GM12878 (cell line): ENCODE measurements at regions not wholly inside any gene's neighbourhood (a gene's known extent, or its start where the extent isn't known, plus 50 kb on each side); places are given as distances from the start of the nearest gene placed in this dataset.

Experiments used
- ATAC-seq: fragments of 200-7000 bp; cut with Tn5 transposase; 3 replicates; pipeline ENCODE4 v1.9.1; 2020; ENCODE audit warnings: mild to moderate bottlenecking, moderate library complexity
- BruUV-seq: library from RNA; stranded (reverse); fragments of 400-500 nt; replicated peaks from 2 replicates; lab custom pipeline; 2021; lab: Mats Ljungman, UMichigan
- CTCF ChIA-PET: fragments of 300-600 bp; sonication (Branson Sonifier 250); formaldehyde crosslinking; extraction: SDS; loops from one replicate; lab custom pipeline; 2021; ENCODE audit warnings: inconsistent platforms; lab: Yijun Ruan, JAX
- POLR2A ChIA-PET: fragments of 350-600 bp; formaldehyde crosslinking; extraction: SDS; loops from one replicate; lab custom pipeline; 2021; ENCODE audit warnings: inconsistent platforms; lab: Charles Lee
- RAD21 ChIA-PET: fragments of 300-600 bp; sonication (Branson Sonifier 250); formaldehyde crosslinking; loops from one replicate; lab custom pipeline; 2023; ENCODE audit warnings: antibody characterized with exemption; ENCODE audit not compliant: unreplicated experiment; lab: Charles Lee
- SMC1A ChIA-PET: fragments of 300-600 bp; sonication (Branson Sonifier 250); formaldehyde crosslinking; loops from one replicate; lab custom pipeline; 2023; ENCODE audit not compliant: unreplicated experiment, uncharacterized antibody; lab: Charles Lee
- DNase-seq: peaks from one replicate; pipeline ENCODE4 v3.0.0-alpha.2; 2011; ENCODE audit warnings: low read depth, low spot score
- FAIRE-seq: peaks from 3 replicates; lab custom pipeline; 2011; peaks lifted over from hg19 to GRCh38; lab: Jason Lieb, UNC
- H2AFZ ChIP-seq: 2 replicates; pipeline ENCODE4 v1.6.0; 2011; ENCODE audit warnings: low read depth, low read length, control low read depth; ENCODE audit not compliant: control insufficient read depth
- H3K27ac ChIP-seq: 2 replicates; pipeline ENCODE4 v1.5.1; 2011; ENCODE audit warnings: control low read depth; ENCODE audit not compliant: control insufficient read depth, insufficient read depth
- H3K27me3 ChIP-seq, 2 experiments: replicated peaks in 1 of 2; 2 replicates each; pipeline versions ENCODE4 v1.6.0 to v1.6.1; 2011; ENCODE audit warnings: low read length in 1 of 2; ENCODE audit not compliant: control insufficient read depth in 2 of 2, insufficient read depth in 2 of 2
- H3K36me3 ChIP-seq, 2 experiments: 2 replicates each; pipeline ENCODE4 v1.5.1; 2011; ENCODE audit warnings: low read length in 1 of 2; ENCODE audit not compliant: control insufficient read depth in 2 of 2, insufficient read depth in 2 of 2
- H3K4me1 ChIP-seq: 2 replicates; pipeline ENCODE4 v1.6.1; 2011; ENCODE audit warnings: mild to moderate bottlenecking, low read length, moderate library complexity, mixed read lengths; ENCODE audit not compliant: control insufficient read depth, insufficient read depth
- H3K4me2 ChIP-seq: 2 replicates; pipeline ENCODE4 v1.6.0; 2011; ENCODE audit warnings: control low read depth; ENCODE audit not compliant: control insufficient read depth, insufficient read depth
- H3K4me3 ChIP-seq: fragments of 200-600 bp; sonication (generic); 2 replicates; pipeline ENCODE4 v1.5.1; 2016
- H3K79me2 ChIP-seq: 2 replicates; pipeline ENCODE4 v1.6.0; 2011; ENCODE audit warnings: low read length; ENCODE audit not compliant: control insufficient read depth, insufficient read depth
- H3K9ac ChIP-seq: 2 replicates; pipeline ENCODE4 v1.8.0; 2011; ENCODE audit warnings: low read length, control low read depth, mixed read lengths; ENCODE audit not compliant: control insufficient read depth, insufficient read depth
- H3K9me3 ChIP-seq: replicated peaks from 3 replicates; pipeline ENCODE4 v1.5.1; 2011; ENCODE audit warnings: mild to moderate bottlenecking, low read length; ENCODE audit not compliant: control insufficient read depth, insufficient read depth
- H4K20me1 ChIP-seq: 2 replicates; pipeline ENCODE4 v1.6.0; 2011; ENCODE audit not compliant: control insufficient read depth, insufficient read depth
- ATF7 ChIP-seq: fragments of 450-650 bp; IDR thresholded peaks from 2 replicates; pipeline ENCODE4 v1.6.1; 2016; ENCODE audit warnings: low read depth, mild to moderate bottlenecking
- NR2C1 ChIP-seq: fragments of 450-650 bp; IDR thresholded peaks from 2 replicates; pipeline ENCODE4 v1.6.1; 2017; ENCODE audit warnings: antibody characterized with exemption, mild to moderate bottlenecking, moderate library complexity
- NR2C2 ChIP-seq: IDR thresholded peaks from 2 replicates; pipeline ENCODE4 v1.6.1; 2011; ENCODE audit warnings: borderline replicate concordance, low read depth; ENCODE audit not compliant: control insufficient read depth, insufficient read length
- NRF1 ChIP-seq: conservative IDR thresholded peaks from 2 replicates; pipeline ENCODE4 v1.6.1; 2011; ENCODE audit warnings: mild to moderate bottlenecking, low read depth, low read length, improper control_type of control experiment
- RAD51 ChIP-seq: fragments of 450-650 bp; IDR thresholded peaks from 2 replicates; pipeline ENCODE4 v1.6.1; 2016; ENCODE audit warnings: moderate library complexity, mild to moderate bottlenecking, inconsistent platforms
- RB1 ChIP-seq: fragments of 450-650 bp; formaldehyde crosslinking; IDR thresholded peaks from 2 replicates; pipeline ENCODE4 v1.6.1; 2017; ENCODE audit warnings: mild to moderate bottlenecking, borderline replicate concordance
- WGBS: methylation state at CpG from one replicate; pipeline ENCODE4 v1.1.6; 2016; ENCODE audit warnings: low lambda C conversion rate; ENCODE audit not compliant: insufficient replicate concordance, insufficient coverage; ENCODE audit errors: missing lambda C conversion rate; 5-methylcytosine and 5-hydroxymethylcytosine counted together
- in situ Hi-C: fragments of 300-500 bp; cut with MboI; formaldehyde crosslinking; loops from 9 replicates; pipeline ENCODE4 v1.14.3; 2018; ENCODE audit warnings: mixed read lengths
- intact Hi-C: fragments of 100-400 bp; cut with micrococcal nuclease; formaldehyde crosslinking; loops from one replicate; pipeline ENCODE4 v1.14.2; 2022; ENCODE audit not compliant: unreplicated experiment
- TF ChIP-seq, protein P1 (sequence below): fragments of 450-650 bp; IDR thresholded peaks from 2 replicates; pipeline ENCODE4 v1.6.1; 2017; ENCODE audit warnings: mild to moderate bottlenecking, moderate library complexity
- TF ChIP-seq, protein P2 (sequence below): fragments of 450-650 bp; formaldehyde crosslinking; IDR thresholded peaks from 2 replicates; pipeline ENCODE4 v1.4.0; 2020; ENCODE audit warnings: mild to moderate bottlenecking, moderate library complexity

- TF ChIP-seq, protein P1, sequence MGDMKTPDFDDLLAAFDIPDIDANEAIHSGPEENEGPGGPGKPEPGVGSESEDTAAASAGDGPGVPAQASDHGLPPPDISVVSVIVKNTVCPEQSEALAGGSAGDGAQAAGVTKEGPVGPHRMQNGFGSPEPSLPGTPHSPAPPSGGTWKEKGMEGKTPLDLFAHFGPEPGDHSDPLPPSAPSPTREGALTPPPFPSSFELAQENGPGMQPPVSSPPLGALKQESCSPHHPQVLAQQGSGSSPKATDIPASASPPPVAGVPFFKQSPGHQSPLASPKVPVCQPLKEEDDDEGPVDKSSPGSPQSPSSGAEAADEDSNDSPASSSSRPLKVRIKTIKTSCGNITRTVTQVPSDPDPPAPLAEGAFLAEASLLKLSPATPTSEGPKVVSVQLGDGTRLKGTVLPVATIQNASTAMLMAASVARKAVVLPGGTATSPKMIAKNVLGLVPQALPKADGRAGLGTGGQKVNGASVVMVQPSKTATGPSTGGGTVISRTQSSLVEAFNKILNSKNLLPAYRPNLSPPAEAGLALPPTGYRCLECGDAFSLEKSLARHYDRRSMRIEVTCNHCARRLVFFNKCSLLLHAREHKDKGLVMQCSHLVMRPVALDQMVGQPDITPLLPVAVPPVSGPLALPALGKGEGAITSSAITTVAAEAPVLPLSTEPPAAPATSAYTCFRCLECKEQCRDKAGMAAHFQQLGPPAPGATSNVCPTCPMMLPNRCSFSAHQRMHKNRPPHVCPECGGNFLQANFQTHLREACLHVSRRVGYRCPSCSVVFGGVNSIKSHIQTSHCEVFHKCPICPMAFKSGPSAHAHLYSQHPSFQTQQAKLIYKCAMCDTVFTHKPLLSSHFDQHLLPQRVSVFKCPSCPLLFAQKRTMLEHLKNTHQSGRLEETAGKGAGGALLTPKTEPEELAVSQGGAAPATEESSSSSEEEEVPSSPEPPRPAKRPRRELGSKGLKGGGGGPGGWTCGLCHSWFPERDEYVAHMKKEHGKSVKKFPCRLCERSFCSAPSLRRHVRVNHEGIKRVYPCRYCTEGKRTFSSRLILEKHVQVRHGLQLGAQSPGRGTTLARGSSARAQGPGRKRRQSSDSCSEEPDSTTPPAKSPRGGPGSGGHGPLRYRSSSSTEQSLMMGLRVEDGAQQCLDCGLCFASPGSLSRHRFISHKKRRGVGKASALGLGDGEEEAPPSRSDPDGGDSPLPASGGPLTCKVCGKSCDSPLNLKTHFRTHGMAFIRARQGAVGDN = no peak
- TF ChIP-seq NR2C2 (no peak), NRF1 (no peak)
These were observed 65.1 kb downstream of the SOWAHC start (continued) for GRCh38 chr2:109679225-109679624.

- no TSS peak for BruUV-seq
These were observed 65.5 kb downstream of the SOWAHC start for GRCh38 chr2:109679626-109680025.

More at GRCh38 chr2:109679626-109680025, 65.5 kb downstream of the SOWAHC start:
- H3K36me3 ChIP-seq = no peaks in the 10 kb centered on the region
- SMC1A ChIA-PET = no interaction called here
- H3K4me1 ChIP-seq = no peaks in the 10 kb centered on the region; the same call in 1 of the 2 replicates
- no peaks in the 10 kb centered on the region; a peak in 1 of 4 replicates for H3K27me3 ChIP-seq
- CTCF ChIA-PET = no interaction called here
- no peak for FAIRE-seq
- no peak overlapping the region for H3K4me2 ChIP-seq
- 58% methylated on average over 5 of the region's 5 CpGs for WGBS
- POLR2A ChIA-PET = no interaction called here
- no peak for ATAC-seq
- no peak overlapping the region for H3K9ac ChIP-seq
- no peak overlapping the region for H2AFZ ChIP-seq
- TF ChIP-seq ATF7 = no peak
- no peak for TF ChIP-seq NR2C1
- TF ChIP-seq NR2C2 = no peak
- TF ChIP-seq, protein P2, sequence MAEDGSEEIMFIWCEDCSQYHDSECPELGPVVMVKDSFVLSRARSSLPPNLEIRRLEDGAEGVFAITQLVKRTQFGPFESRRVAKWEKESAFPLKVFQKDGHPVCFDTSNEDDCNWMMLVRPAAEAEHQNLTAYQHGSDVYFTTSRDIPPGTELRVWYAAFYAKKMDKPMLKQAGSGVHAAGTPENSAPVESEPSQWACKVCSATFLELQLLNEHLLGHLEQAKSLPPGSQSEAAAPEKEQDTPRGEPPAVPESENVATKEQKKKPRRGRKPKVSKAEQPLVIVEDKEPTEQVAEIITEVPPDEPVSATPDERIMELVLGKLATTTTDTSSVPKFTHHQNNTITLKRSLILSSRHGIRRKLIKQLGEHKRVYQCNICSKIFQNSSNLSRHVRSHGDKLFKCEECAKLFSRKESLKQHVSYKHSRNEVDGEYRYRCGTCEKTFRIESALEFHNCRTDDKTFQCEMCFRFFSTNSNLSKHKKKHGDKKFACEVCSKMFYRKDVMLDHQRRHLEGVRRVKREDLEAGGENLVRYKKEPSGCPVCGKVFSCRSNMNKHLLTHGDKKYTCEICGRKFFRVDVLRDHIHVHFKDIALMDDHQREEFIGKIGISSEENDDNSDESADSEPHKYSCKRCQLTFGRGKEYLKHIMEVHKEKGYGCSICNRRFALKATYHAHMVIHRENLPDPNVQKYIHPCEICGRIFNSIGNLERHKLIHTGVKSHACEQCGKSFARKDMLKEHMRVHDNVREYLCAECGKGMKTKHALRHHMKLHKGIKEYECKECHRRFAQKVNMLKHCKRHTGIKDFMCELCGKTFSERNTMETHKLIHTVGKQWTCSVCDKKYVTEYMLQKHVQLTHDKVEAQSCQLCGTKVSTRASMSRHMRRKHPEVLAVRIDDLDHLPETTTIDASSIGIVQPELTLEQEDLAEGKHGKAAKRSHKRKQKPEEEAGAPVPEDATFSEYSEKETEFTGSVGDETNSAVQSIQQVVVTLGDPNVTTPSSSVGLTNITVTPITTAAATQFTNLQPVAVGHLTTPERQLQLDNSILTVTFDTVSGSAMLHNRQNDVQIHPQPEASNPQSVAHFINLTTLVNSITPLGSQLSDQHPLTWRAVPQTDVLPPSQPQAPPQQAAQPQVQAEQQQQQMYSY = no peak
- no peak for TF ChIP-seq RB1
- no peak for TF ChIP-seq RAD51
- no peaks in the 10 kb centered on the region for H3K79me2 ChIP-seq
- in situ Hi-C loops = no loop called here
- no peak overlapping the region for H3K27ac ChIP-seq
- H3K9me3 ChIP-seq = no peaks in the 10 kb centered on the region
- no peaks in the 10 kb centered on the region for H4K20me1 ChIP-seq
- intact Hi-C loops = no loop called here
- RAD21 ChIA-PET = interaction anchor here (1.5 kb wide), 1 partner anchor 133 kb away, joined by 3 read pairs; no protein-coding TSS in a partner anchor
- no peak for DNase-seq
- H3K4me3 ChIP-seq = no peak overlapping the region
